ENCODE measurements at regions not wholly inside any gene's neighbourhood (a gene's known extent, or its start where the extent isn't known, plus 50 kb on each side); places are given as distances from the start of the nearest gene placed in this dataset.

- 65% methylated on average over 3 of the region's 9 CpGs for WGBS (ENCODE audit: insufficient coverage)
- Histone ChIP-seq H3K79me2 (ENCODE audit: insufficient read depth, low read length) (no peaks in the 10 kb centered on the region), H3K36me3 (replicated peaks in 1 of 2; ENCODE audit: control insufficient read depth in 1 of 2, insufficient read depth in 2 of 2, low read length in 2 of 2) (no peaks in the 10 kb centered on the region), H3K27ac (ENCODE audit: low read depth in 1 of 2, low read length in 2 of 2) (no peak overlapping the region), H4K20me1 (ENCODE audit: insufficient read depth, low read length) (no peaks in the 10 kb centered on the region), H3K4me2 (replicated peaks; ENCODE audit: extremely low read depth, low read length, poor library complexity, severe bottlenecking) (no peak overlapping the region), H3K9ac (ENCODE audit: insufficient read depth, low read length, poor library complexity, severe bottlenecking) (no peak overlapping the region), H3K4me3 (replicated peaks in 1 of 3; ENCODE audit: low read depth in 2 of 3, low read length in 3 of 3) (no peak overlapping the region), H3K9me3 (replicated peaks in 1 of 2; ENCODE audit: control insufficient read depth in 1 of 2, insufficient read depth in 1 of 2, low read length in 2 of 2) (peaks cover 5 to 6% of the 10 kb centered on the region in 2 donors), H2AFZ (ENCODE audit: insufficient read depth, low read depth, low read length, poor library complexity, severe bottlenecking) (no peak overlapping the region), H3K27me3 (ENCODE audit: control insufficient read depth in 2 of 2, insufficient read depth in 2 of 2, low read length in 2 of 2) (no peaks in the 10 kb centered on the region), H3K4me1 (ENCODE audit: control insufficient read depth in 1 of 2, insufficient read depth in 2 of 2, low read length in 2 of 2) (no peaks in the 10 kb centered on the region)
- Mint-ChIP-seq H3K27ac (no peak overlapping the region), H3K36me3 (no peaks in the 10 kb centered on the region), H3K9me3 (peaks cover 0 to 8% (median 5%) of the 10 kb centered on the region in 7 donors), H3K4me3 (no peak overlapping the region), H3K27me3 (ENCODE audit: low read depth in 3 of 3) (peaks cover 1 to 9% (median 3%) of the 10 kb centered on the region in 3 donors), H3K4me1 (no peaks in the 10 kb centered on the region)
- no peak for DNase-seq
- intact Hi-C loops (cut with micrococcal nuclease), result no loop called here
- TF ChIP-seq CTCF (IDR thresholded peaks at IDR 0.05), result no peak
These were observed 180.8 kb upstream of the TCERG1L start for GRCh38 chr10:131492211-131492857.

GRCh38 chr10:131493432-131493831 lies 181.9 kb upstream of the TCERG1L start:
- no peaks in the 10 kb centered on the region for H3K27me3 ChIP-seq (ENCODE audit: control insufficient read depth in 2 of 2, insufficient read depth in 2 of 2, low read length in 2 of 2)
- no peaks in the 10 kb centered on the region for H3K79me2 ChIP-seq (ENCODE audit: insufficient read depth, low read length)
- intact Hi-C loops (cut with micrococcal nuclease), result no loop called here
- H3K27ac ChIP-seq (ENCODE audit: low read depth in 1 of 2, low read length in 2 of 2), result no peak overlapping the region
- Mint-ChIP-seq H3K36me3 (no peaks in the 10 kb centered on the region), H3K27me3 (ENCODE audit: low read depth in 3 of 3) (peaks cover 1 to 9% (median 3%) of the 10 kb centered on the region in 3 donors), H3K9me3 (peaks cover 0 to 7% (median 2%) of the 10 kb centered on the region in 7 donors), H3K4me1 (no peaks in the 10 kb centered on the region), H3K27ac (no peak overlapping the region), H3K4me3 (no peak overlapping the region)
- no peak overlapping the region for H3K4me2 ChIP-seq (replicated peaks; ENCODE audit: extremely low read depth, low read length, poor library complexity, severe bottlenecking)
- no peaks in the 10 kb centered on the region for H3K4me1 ChIP-seq (ENCODE audit: control insufficient read depth in 1 of 2, insufficient read depth in 2 of 2, low read length in 2 of 2)
- H2AFZ ChIP-seq (ENCODE audit: insufficient read depth, low read depth, low read length, poor library complexity, severe bottlenecking), result no peak overlapping the region
- no peaks in the 10 kb centered on the region for H4K20me1 ChIP-seq (ENCODE audit: insufficient read depth, low read length)
- no peak for DNase-seq
- H3K9me3 ChIP-seq (replicated peaks in 1 of 2; ENCODE audit: control insufficient read depth in 1 of 2, insufficient read depth in 1 of 2, low read length in 2 of 2), result no peaks in the 10 kb centered on the region
- WGBS (ENCODE audit: insufficient coverage), result 100% methylated on average over 1 of the region's 4 CpGs
- H3K9ac ChIP-seq (ENCODE audit: insufficient read depth, low read length, poor library complexity, severe bottlenecking), result no peak overlapping the region
- no peaks in the 10 kb centered on the region for H3K36me3 ChIP-seq (replicated peaks in 1 of 2; ENCODE audit: control insufficient read depth in 1 of 2, insufficient read depth in 2 of 2, low read length in 2 of 2)
- H3K4me3 ChIP-seq (replicated peaks in 1 of 3; ENCODE audit: low read depth in 2 of 3, low read length in 3 of 3), result no peak overlapping the region
- TF ChIP-seq CTCF (IDR thresholded peaks at IDR 0.05), result no peak

Measured in CD14-positive monocyte (primary cell).